Mesendoderm (in vitro differentiated cells): ENCODE measurements at regions not wholly inside any gene's neighbourhood (a gene's known extent, or its start where the extent isn't known, plus 50 kb on each side); places are given as distances from the start of the nearest gene placed in this dataset.

ENCODE experiments used
- DNase-seq: peaks from one replicate; pipeline ENCODE4 v3.0.0; 2013
- H2AK5ac ChIP-seq: 2 replicates; pipeline ENCODE4 v1.6.1; 2013; ENCODE audit warnings: low read length, inconsistent platforms
- H2BK120ac ChIP-seq: 2 replicates; pipeline ENCODE4 v1.6.1; 2013; ENCODE audit warnings: low read depth, mild to moderate bottlenecking, low read length, moderate library complexity, mixed read lengths
- H2BK15ac ChIP-seq: replicated peaks from 2 replicates; pipeline ENCODE4 v1.6.1; 2013; ENCODE audit warnings: low read depth, mild to moderate bottlenecking, moderate library complexity
- H2BK5ac ChIP-seq: 2 replicates; pipeline ENCODE4 v1.6.1; 2013; ENCODE audit warnings: low read length, inconsistent platforms
- H3K18ac ChIP-seq: 2 replicates; pipeline ENCODE4 v1.6.1; 2013; ENCODE audit warnings: mild to moderate bottlenecking, low read length, mixed read lengths
- H3K23ac ChIP-seq: one replicate; pipeline ENCODE4 v1.6.1; 2013; ENCODE audit warnings: low read length
- H3K27ac ChIP-seq: 2 replicates; pipeline ENCODE4 v1.5.1; 2013; ENCODE audit warnings: low read depth, mild to moderate bottlenecking, inconsistent platforms, low read length, moderate library complexity
- H3K27me3 ChIP-seq: 2 replicates; pipeline ENCODE4 v1.6.1; 2013; ENCODE audit warnings: low read length, control low read depth, mild to moderate bottlenecking, inconsistent platforms; ENCODE audit not compliant: insufficient read depth, poor library complexity
- H3K36me3 ChIP-seq: 2 replicates; pipeline ENCODE4 v1.6.1; 2013; ENCODE audit warnings: low read length, inconsistent platforms; ENCODE audit not compliant: control insufficient read depth, insufficient read depth
- H3K4ac ChIP-seq: one replicate; pipeline ENCODE4 v1.6.1; 2013; ENCODE audit warnings: low read depth, mild to moderate bottlenecking, low read length, moderate library complexity
- H3K4me1 ChIP-seq: 2 replicates; pipeline ENCODE4 v1.6.1; 2013; ENCODE audit warnings: low read depth, low read length, inconsistent platforms; ENCODE audit not compliant: control insufficient read depth
- H3K4me2 ChIP-seq: 2 replicates; pipeline ENCODE4 v1.6.1; 2013; ENCODE audit warnings: low read length
- H3K4me3 ChIP-seq: 2 replicates; pipeline ENCODE4 v1.5.1; 2013; ENCODE audit warnings: mild to moderate bottlenecking, low read length
- H3K56ac ChIP-seq: one replicate; pipeline ENCODE4 v1.6.1; 2013; ENCODE audit warnings: low read length
- H3K79me1 ChIP-seq: 2 replicates; pipeline ENCODE4 v1.6.1; 2013; ENCODE audit warnings: low read length, inconsistent platforms
- H3K79me2 ChIP-seq: 2 replicates; pipeline ENCODE4 v1.6.1; 2013; ENCODE audit warnings: mild to moderate bottlenecking, low read length; ENCODE audit not compliant: control insufficient read depth, insufficient read depth
- H3K9ac ChIP-seq: 2 replicates; pipeline ENCODE4 v1.6.1; 2013; ENCODE audit warnings: low read length, inconsistent platforms
- H4K5ac ChIP-seq: one replicate; pipeline ENCODE4 v1.6.1; 2013; ENCODE audit warnings: low read length
- H4K8ac ChIP-seq: one replicate; pipeline ENCODE4 v1.6.1; 2013; ENCODE audit warnings: low read depth, mild to moderate bottlenecking, control low read depth, low read length, moderate library complexity
- WGBS: extraction: QIAGEN DNeasy Blood & Tissue Kit; methylation state at CpG from one replicate; pipeline ENCODE4 v1.1.7; 2013; ENCODE audit warnings: low lambda C conversion rate, missing lambda C conversion rate; ENCODE audit not compliant: insufficient coverage; ENCODE audit errors: extremely low coverage; 5-methylcytosine and 5-hydroxymethylcytosine counted together

DNA sequence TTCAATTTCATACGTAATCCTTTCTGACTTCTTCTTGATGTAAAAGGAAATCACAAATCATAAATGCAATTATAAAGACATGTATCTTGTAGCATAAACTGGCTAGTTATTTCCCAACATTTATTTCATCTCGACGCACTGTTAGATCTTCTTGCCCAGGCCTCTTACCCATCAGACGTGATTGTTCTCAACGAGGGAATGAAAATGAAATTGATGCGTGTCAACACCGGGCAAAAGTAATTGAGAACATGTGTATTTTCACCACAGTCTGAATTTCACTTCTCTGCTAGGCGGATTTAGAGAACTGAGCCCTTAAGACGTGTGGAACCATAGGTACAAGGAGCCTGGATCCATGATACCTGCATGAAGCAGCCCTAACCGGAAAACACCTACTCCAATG, 519.7 kb downstream of the KCNT2 start:
- Histone ChIP-seq H4K8ac (no peak overlapping the region), H3K56ac (no peak overlapping the region), H3K4ac (no peak overlapping the region), H2AK5ac (no peak overlapping the region), H2BK15ac (no peak overlapping the region), H3K4me2 (no peak overlapping the region), H3K27me3 (no peaks in the 10 kb centered on the region), H3K18ac (no peak overlapping the region), H3K9ac (no peak overlapping the region), H2BK5ac (no peak overlapping the region), H3K79me1 (no peaks in the 10 kb centered on the region), H3K79me2 (no peaks in the 10 kb centered on the region), H3K23ac (no peak overlapping the region), H2BK120ac (no peak overlapping the region), H3K4me1 (no peaks in the 10 kb centered on the region), H4K5ac (no peak overlapping the region), H3K4me3 (no peak overlapping the region), H3K27ac (no peak overlapping the region), H3K36me3 (no peaks in the 10 kb centered on the region)
- no peak for DNase-seq
- no CpG with 5 or more reads among the region's 10 CpGs for WGBS

DNA sequence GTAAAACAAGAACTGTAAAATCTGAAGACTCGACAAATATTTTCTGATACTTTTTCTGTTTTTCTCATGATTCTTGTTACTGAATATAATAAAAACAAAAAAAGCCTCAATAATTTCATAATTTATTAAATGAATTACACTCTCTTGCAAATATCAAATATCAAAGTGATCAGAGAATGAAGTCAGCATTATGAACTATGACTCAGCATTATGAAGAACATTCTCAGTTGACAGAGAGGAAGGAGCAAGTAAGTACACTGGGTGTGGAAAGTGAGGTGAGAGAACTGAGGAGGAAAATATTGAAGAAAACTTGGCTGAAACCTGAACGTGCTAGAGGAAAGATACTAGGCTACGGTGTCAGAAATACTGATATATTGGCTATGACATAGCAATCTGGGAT, 529.5 kb downstream of the KCNT2 start:
- no peaks in the 10 kb centered on the region for H3K36me3 ChIP-seq
- no peak overlapping the region for H3K4me2 ChIP-seq
- no peak overlapping the region for H3K4ac ChIP-seq
- no peak overlapping the region for H3K9ac ChIP-seq
- no peak overlapping the region for H3K18ac ChIP-seq
- H3K23ac ChIP-seq, result no peak overlapping the region
- no peak for DNase-seq
- H2AK5ac ChIP-seq, result no peak overlapping the region
- no peak overlapping the region for H4K5ac ChIP-seq
- no peak overlapping the region for H2BK15ac ChIP-seq
- no peak overlapping the region for H3K56ac ChIP-seq
- H2BK120ac ChIP-seq, result no peak overlapping the region
- no peaks in the 10 kb centered on the region for H3K79me1 ChIP-seq
- H3K27me3 ChIP-seq, result no peaks in the 10 kb centered on the region
- no CpG with 5 or more reads among the region's 3 CpGs for WGBS
- no peaks in the 10 kb centered on the region for H3K4me1 ChIP-seq
- no peak overlapping the region for H2BK5ac ChIP-seq
- H3K27ac ChIP-seq, result no peak overlapping the region
- no peak overlapping the region for H3K4me3 ChIP-seq
- no peak overlapping the region for H4K8ac ChIP-seq
- H3K79me2 ChIP-seq, result no peaks in the 10 kb centered on the region

DNA sequence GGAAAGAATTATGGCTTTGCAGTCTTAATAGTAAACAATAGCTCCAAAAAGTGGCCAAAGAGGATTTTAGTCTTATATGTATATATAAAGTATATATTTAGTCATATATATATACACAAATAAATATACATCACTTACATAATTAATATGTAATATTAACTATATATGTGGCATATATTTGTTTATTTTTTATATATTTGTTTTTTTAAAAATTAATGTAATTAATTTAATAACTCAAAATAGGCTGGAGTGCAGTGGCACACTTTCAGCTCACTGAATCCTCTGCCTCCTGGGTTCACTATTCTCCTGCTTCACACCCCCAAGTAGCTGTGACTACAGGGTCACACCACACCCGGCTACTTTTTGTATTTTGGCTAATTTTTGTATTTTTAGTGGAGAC, 532.6 kb downstream of the KCNT2 start:
- H2AK5ac ChIP-seq, result no peak overlapping the region
- H4K5ac ChIP-seq, result no peak overlapping the region
- no peaks in the 10 kb centered on the region for H3K4me1 ChIP-seq
- H2BK15ac ChIP-seq, result no peak overlapping the region
- H3K79me2 ChIP-seq, result no peaks in the 10 kb centered on the region
- H3K18ac ChIP-seq, result no peak overlapping the region
- no peak overlapping the region for H3K23ac ChIP-seq
- no peak overlapping the region for H3K9ac ChIP-seq
- no peak overlapping the region for H4K8ac ChIP-seq
- no peak for DNase-seq
- H2BK5ac ChIP-seq, result no peak overlapping the region
- H3K27ac ChIP-seq, result no peak overlapping the region
- no peaks in the 10 kb centered on the region for H3K36me3 ChIP-seq
- H3K56ac ChIP-seq, result no peak overlapping the region
- H3K27me3 ChIP-seq, result no peaks in the 10 kb centered on the region
- no peak overlapping the region for H3K4me2 ChIP-seq
- WGBS, result no CpG with 5 or more reads among the region's 1 CpG
- no peak overlapping the region for H3K4me3 ChIP-seq
- H2BK120ac ChIP-seq, result no peak overlapping the region
- no peak overlapping the region for H3K4ac ChIP-seq
- no peaks in the 10 kb centered on the region for H3K79me1 ChIP-seq

DNA sequence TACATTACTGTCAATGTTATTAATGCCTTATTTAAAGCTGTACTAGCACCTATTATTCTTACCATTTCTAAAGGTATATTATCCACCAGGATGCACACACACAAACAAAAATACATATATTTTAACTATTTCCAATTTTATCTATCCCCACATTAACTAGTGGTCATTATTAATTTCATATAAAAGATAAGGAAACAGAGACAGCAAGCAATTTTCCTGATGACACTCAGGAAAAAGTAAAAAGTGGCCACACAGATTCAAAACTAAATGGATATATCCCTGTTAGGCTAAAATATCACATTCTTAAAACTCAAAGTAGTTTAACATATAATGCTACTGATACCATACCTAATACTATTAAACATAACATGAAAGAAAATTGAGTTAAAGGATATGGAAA, 534.1 kb downstream of the KCNT2 start:
- Histone ChIP-seq H3K4me3 (no peak overlapping the region), H3K4me2 (no peak overlapping the region), H2BK5ac (no peak overlapping the region), H3K79me2 (no peaks in the 10 kb centered on the region), H3K4me1 (no peaks in the 10 kb centered on the region), H3K36me3 (no peaks in the 10 kb centered on the region), H3K79me1 (no peaks in the 10 kb centered on the region), H4K8ac (no peak overlapping the region), H3K56ac (no peak overlapping the region), H3K27ac (no peak overlapping the region), H3K9ac (no peak overlapping the region), H3K18ac (no peak overlapping the region), H2AK5ac (no peak overlapping the region), H3K23ac (no peak overlapping the region), H2BK120ac (no peak overlapping the region), H3K27me3 (no peaks in the 10 kb centered on the region), H3K4ac (no peak overlapping the region), H4K5ac (no peak overlapping the region), H2BK15ac (no peak overlapping the region)
- DNase-seq, result no peak

DNA sequence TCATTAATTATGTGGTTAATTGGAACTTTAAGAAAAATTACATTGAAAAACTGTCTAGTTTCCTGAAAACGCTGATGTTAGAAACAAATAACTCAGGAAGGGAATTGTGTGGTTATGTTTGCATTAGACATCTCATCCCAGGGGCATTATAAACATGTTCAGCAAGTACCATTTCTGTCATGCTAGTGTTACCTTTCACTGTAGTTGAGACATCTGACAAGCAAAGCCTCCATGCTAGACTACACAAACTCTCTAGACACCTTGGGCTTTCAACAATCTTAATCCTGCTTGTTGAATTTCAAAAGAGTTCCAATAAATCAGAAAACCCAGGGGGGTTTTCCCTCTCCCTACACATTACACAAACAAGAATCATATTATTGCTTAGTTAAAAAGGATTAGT, 536.8 kb downstream of the KCNT2 start:
- Histone ChIP-seq H3K4me3 (no peak overlapping the region), H3K27ac (no peak overlapping the region), H2BK120ac (no peak overlapping the region), H3K79me1 (no peaks in the 10 kb centered on the region), H3K23ac (no peak overlapping the region), H3K36me3 (no peaks in the 10 kb centered on the region), H4K8ac (no peak overlapping the region), H4K5ac (no peak overlapping the region), H3K27me3 (no peaks in the 10 kb centered on the region), H3K4ac (no peak overlapping the region), H3K4me2 (no peak overlapping the region), H3K9ac (no peak overlapping the region), H2BK5ac (no peak overlapping the region), H2AK5ac (no peak overlapping the region), H3K56ac (no peak overlapping the region), H3K4me1 (no peaks in the 10 kb centered on the region), H2BK15ac (no peak overlapping the region), H3K18ac (no peak overlapping the region), H3K79me2 (no peaks in the 10 kb centered on the region)
- DNase-seq, result no peak
- WGBS, result no CpG with 5 or more reads among the region's 1 CpG

DNA sequence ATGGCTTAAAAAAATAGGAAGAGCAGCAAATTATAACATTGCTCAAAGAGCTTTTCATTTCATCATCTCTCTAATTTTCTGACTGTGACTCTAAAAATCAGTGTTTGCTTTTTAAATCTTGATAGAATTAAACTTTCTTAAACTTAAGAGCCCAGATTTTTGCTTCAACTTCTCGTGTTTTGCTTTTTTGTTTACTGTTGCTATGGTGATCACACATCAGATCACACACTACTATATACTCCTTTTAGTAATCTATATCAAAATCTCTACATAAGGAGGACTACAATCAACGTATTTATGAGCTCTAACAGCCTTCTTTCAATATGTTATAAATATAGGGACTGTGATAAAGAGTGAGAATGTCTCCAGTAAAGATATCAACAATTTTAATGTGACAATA, 537.3 kb downstream of the KCNT2 start:
- Histone ChIP-seq H3K4me2 (no peak overlapping the region), H3K4me1 (no peaks in the 10 kb centered on the region), H3K79me2 (no peaks in the 10 kb centered on the region), H2BK15ac (no peak overlapping the region), H3K79me1 (no peaks in the 10 kb centered on the region), H3K56ac (no peak overlapping the region), H2BK5ac (no peak overlapping the region), H3K27ac (no peak overlapping the region), H3K4me3 (no peak overlapping the region), H2BK120ac (no peak overlapping the region), H3K23ac (no peak overlapping the region), H2AK5ac (no peak overlapping the region), H4K5ac (no peak overlapping the region), H3K4ac (no peak overlapping the region), H3K18ac (no peak overlapping the region), H3K27me3 (no peaks in the 10 kb centered on the region), H4K8ac (no peak overlapping the region), H3K9ac (no peak overlapping the region), H3K36me3 (no peaks in the 10 kb centered on the region)
- DNase-seq, result peak; percentile 30
- no CpG with 5 or more reads among the region's 2 CpGs for WGBS
